ENCODE measurements at regions not wholly inside any gene's neighbourhood (a gene's known extent, or its start where the extent isn't known, plus 50 kb on each side); places are given as distances from the start of the nearest gene placed in this dataset.

DNA sequence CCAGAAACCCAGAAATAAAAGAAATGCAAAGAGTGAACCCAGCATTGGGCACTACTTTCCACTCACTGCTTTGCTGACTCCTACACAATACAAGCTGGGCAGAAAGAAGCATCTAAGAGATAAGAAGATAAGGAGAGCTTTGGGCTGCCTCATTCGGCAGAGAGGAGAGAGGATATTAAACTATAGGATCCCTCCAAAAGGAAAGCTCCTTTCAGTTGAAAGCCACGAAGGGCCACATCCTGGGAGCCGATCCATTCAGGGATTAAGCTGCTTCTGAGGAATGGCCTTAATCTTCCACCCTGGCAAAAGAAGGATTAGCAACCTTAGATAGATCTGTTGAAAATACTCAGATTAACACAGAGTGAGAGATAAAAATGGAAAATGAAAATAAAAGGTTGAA, 274.9 kb upstream of the PPP2R3A start:
- Histone ChIP-seq H3K4me3 (replicated peaks; ENCODE audit: low read depth, low read length) (no peak overlapping the region), H3K27me3 (replicated peaks; ENCODE audit: control insufficient read depth, insufficient read depth, low read length) (no peaks in the 10 kb centered on the region), H3K36me3 (ENCODE audit: control insufficient read depth, insufficient read depth, low read length) (no peaks in the 10 kb centered on the region)
- no peak for TF ChIP-seq CTCF (IDR thresholded peaks at IDR 0.05; ENCODE audit: insufficient read depth, low read length, poor library complexity, severe bottlenecking)
- DNase-seq (ENCODE audit: extremely low read depth, insufficient read length) = no peak

- no peak overlapping the region for H3K4me3 ChIP-seq (replicated peaks; ENCODE audit: low read depth, low read length)
- H3K27me3 ChIP-seq (replicated peaks; ENCODE audit: control insufficient read depth, insufficient read depth, low read length) = no peaks in the 10 kb centered on the region
- TF ChIP-seq CTCF (IDR thresholded peaks at IDR 0.05; ENCODE audit: insufficient read depth, low read length, poor library complexity, severe bottlenecking) = no peak
- no peaks in the 10 kb centered on the region for H3K36me3 ChIP-seq (ENCODE audit: control insufficient read depth, insufficient read depth, low read length)
- no peak for DNase-seq (ENCODE audit: extremely low read depth, insufficient read length)
Measured at GRCh38 chr3:135691240-135691639, 274.3 kb upstream of the PPP2R3A start.

GRCh38 chr3:135694142-135694541, 271.4 kb upstream of the PPP2R3A start:
- DNase-seq (ENCODE audit: extremely low read depth, insufficient read length) = no peak
- no peaks in the 10 kb centered on the region for H3K36me3 ChIP-seq (ENCODE audit: control insufficient read depth, insufficient read depth, low read length)
- H3K27me3 ChIP-seq (replicated peaks; ENCODE audit: control insufficient read depth, insufficient read depth, low read length) = no peaks in the 10 kb centered on the region
- no peak overlapping the region for H3K4me3 ChIP-seq (replicated peaks; ENCODE audit: low read depth, low read length)
- TF ChIP-seq CTCF (IDR thresholded peaks at IDR 0.05; ENCODE audit: insufficient read depth, low read length, poor library complexity, severe bottlenecking) = no peak

DNA sequence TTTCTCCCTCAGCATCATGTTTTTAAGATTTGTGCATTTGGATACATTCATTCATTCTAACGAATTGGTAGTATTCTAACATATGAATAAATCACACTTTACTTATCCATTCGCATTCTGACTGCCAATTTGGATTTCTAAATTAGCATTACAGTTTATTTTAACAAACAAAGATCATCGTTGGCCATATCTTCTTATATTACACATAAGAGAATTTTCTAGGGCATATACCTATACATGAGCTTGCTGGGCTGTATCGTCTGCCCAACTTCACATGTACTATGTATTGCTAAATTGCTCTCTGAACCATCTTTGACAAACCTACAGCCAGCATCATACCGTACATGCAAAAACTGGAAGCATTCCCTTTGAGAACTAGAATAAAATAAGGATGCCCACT, 265.8 kb upstream of the PPP2R3A start:
- no peaks in the 10 kb centered on the region for H3K27me3 ChIP-seq (replicated peaks; ENCODE audit: control insufficient read depth, insufficient read depth, low read length)
- DNase-seq (ENCODE audit: extremely low read depth, insufficient read length) = no peak
- no peak overlapping the region for H3K4me3 ChIP-seq (replicated peaks; ENCODE audit: low read depth, low read length)
- TF ChIP-seq CTCF (IDR thresholded peaks at IDR 0.05; ENCODE audit: insufficient read depth, low read length, poor library complexity, severe bottlenecking) = no peak
- H3K36me3 ChIP-seq (ENCODE audit: control insufficient read depth, insufficient read depth, low read length) = no peaks in the 10 kb centered on the region

DNA sequence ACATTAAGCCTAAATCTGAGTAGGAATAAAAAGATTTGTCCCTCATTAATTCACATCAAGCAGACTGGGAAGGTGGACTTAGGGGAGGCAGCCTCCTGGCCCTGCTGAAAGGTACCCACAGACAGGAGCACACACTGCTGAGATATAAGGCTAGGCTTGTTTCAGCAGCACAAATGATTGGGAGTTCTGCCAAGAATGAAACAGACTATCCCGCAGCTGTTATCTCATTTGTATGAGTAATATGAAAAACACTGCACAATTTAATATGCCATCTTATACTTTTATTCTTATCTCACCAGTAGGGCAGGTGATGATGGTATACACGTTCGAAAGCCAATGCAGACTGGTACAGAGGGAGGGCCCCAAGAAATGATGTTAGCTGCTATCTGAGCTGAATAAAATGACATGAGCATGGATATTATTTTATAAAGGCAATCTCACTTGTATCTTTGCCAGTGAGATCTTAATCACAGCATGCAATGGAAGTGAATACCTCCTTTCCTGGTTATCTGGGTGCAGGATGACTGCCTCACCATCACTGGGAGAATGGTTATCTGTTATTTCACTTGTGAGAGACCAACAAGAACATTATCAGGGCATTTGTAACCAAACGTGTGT, 258.7 kb upstream of the PPP2R3A start:
- no peaks in the 10 kb centered on the region for H3K36me3 ChIP-seq (ENCODE audit: control insufficient read depth, insufficient read depth, low read length)
- no peak for DNase-seq (ENCODE audit: extremely low read depth, insufficient read length)
- no peak for TF ChIP-seq CTCF (IDR thresholded peaks at IDR 0.05; ENCODE audit: insufficient read depth, low read length, poor library complexity, severe bottlenecking)
- H3K4me3 ChIP-seq (replicated peaks; ENCODE audit: low read depth, low read length) = no peak overlapping the region
- H3K27me3 ChIP-seq (replicated peaks; ENCODE audit: control insufficient read depth, insufficient read depth, low read length) = no peaks in the 10 kb centered on the region

GRCh38 chr3:135719449-135719848, 246.1 kb upstream of the PPP2R3A start:
- DNase-seq (ENCODE audit: extremely low read depth, insufficient read length) = no peak
- Histone ChIP-seq H3K27me3 (replicated peaks; ENCODE audit: control insufficient read depth, insufficient read depth, low read length) (no peaks in the 10 kb centered on the region; the same call in 1 of the 2 replicates), H3K4me3 (replicated peaks; ENCODE audit: low read depth, low read length) (no peak overlapping the region), H3K36me3 (ENCODE audit: control insufficient read depth, insufficient read depth, low read length) (no peaks in the 10 kb centered on the region)
- TF ChIP-seq CTCF (IDR thresholded peaks at IDR 0.05; ENCODE audit: insufficient read depth, low read length, poor library complexity, severe bottlenecking) = no peak

All from GM06990 (cell line).